HG03039 (cell line): ENCODE measurements at regions not wholly inside any gene's neighbourhood (a gene's known extent, or its start where the extent isn't known, plus 50 kb on each side); places are given as distances from the start of the nearest gene placed in this dataset.

Experiments
- ATAC-seq: cut with Tn5 transposase; IDR thresholded peaks from one replicate; pipeline ENCODE4 v1.9.1; 2021; ENCODE audit warnings: mild to moderate bottlenecking, moderate library complexity; ENCODE audit not compliant: unreplicated experiment

- no peak for ATAC-seq
These were observed 1336.1 kb downstream of the PCDH9 start for GRCh38 chr13:65894049-65894448.

GRCh38 chr13:65892859-65893258 lies 1337.3 kb downstream of the PCDH9 start:
- no peak for ATAC-seq

- no peak for ATAC-seq
These were observed 1340.8 kb downstream of the PCDH9 start for GRCh38 chr13:65889368-65889767.

- no peak for ATAC-seq
These were observed 1347.3 kb downstream of the PCDH9 start for GRCh38 chr13:65882810-65883209.

- ATAC-seq = no peak
These were observed 1348.5 kb downstream of the PCDH9 start for GRCh38 chr13:65881561-65882155.

DNA sequence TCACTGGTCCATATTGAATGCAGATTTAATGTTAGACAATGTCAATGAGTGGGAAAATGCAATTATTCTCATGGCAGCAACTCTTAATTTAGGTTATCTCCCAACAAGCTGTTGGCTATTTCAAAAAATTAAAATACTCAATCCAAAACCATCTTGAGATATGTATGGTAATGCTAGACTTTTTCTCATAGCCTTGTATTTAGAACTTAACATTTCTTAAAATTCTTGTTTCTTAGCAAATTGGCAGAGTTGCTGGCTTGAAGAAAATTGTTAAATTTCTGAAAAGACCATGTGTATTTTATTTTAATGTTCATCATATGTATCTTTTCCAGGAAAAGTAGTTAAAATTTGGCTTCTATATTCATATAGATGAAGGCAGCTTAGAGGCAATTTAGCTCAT lies 1355.1 kb downstream of the PCDH9 start:
- ATAC-seq = no peak

DNA sequence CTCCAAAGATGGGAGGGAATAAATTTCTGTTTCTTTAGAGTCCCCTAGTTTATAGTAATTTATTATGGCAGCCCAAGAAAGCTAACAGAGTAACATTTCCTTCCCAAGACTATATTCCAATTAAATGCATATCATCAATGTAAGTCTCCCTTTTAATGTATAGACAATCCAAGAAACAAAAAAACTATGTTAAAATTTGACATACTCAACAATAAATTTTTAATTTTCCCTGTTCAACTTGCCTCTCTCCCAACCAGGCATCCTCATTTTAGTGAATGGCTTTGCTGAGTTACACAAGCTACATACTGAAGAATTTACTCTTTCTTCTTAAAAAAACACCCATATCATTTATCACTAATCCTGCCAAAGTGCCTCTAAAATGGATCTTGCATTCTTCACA lies 1357.7 kb downstream of the PCDH9 start:
- no peak for ATAC-seq

DNA sequence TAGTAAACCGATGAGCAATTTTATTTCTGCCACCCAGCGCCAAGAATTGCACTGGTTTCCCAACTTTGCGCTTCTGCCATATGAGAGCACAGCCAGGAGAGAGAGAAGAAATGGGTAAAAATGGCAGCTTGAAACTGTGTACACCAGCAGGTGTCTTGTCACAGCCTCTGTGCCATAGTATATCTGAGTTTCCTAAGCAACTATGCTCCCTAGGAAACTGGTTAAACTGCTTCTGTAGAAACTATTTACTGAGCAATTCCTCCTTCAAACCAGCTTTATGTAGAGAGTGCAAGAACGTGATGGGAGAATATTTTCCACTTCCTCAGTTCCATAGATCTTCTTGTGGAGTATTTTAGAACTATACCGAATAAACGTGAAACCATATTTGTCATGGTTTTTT lies 1361.3 kb downstream of the PCDH9 start:
- no peak for ATAC-seq

DNA sequence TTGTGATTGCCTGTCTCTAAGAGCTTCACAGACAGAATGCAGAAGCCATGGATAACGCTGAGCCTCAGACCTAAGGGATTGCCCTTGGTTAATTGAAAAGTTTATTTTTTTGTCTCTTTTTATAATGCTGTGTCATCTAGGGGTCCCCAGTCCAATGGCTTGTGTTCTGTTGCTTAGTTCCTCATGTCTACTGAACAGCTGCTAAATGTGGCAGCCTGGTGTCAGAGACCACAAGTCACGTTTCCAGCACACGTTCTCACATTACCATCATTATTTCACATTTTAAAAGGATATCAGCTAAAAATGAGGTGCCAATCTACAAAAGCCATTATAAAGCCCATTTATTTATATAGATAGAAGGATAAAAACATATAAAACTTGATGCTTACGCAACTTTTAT lies 1362.0 kb downstream of the PCDH9 start:
- no peak for ATAC-seq

- no peak for ATAC-seq
These were observed 1364.0 kb downstream of the PCDH9 start for GRCh38 chr13:65866138-65866537.

DNA sequence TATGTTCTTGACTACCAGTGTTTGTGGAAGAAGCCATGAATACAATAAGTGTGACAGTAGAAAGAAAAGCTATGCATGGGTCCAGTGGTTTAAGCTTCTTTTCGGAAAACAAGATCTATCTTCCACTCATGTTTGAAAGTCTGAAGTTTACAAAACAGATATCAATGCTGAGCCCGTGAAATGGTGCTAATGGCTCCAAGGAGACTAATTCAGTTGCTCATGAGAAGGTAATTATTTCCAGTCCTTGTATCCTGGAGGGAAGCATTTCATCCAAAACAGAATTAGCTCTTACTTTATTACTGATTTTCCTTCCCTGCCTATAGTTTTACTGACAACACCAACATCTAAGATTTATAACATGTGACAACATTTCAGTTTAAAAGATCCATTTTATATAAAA lies 1364.9 kb downstream of the PCDH9 start:
- ATAC-seq = no peak

- no peak for ATAC-seq
These were observed 1366.1 kb downstream of the PCDH9 start for GRCh38 chr13:65864039-65864438.

DNA sequence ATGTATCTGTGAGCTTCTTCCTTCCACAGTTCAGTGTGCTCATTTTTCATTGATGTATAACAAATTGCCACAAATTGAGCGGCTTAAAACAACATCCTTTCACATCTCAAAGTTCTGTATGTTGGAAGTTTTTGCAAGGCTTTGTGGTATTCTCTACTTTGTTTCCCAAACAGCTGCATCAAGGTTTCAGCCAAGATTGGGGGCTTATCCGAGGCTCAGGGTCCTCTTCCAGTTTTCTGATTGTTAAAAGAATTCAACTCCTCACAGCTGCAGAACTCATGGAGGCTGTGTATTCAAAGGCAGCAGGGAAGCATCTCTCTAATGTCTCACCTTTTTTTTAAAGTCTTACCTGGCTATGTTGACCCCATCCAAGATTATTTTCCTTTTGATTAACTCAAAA lies 1369.8 kb downstream of the PCDH9 start:
- ATAC-seq = no peak

GRCh38 chr13:65857942-65858565 lies 1372.1 kb downstream of the PCDH9 start:
- no peak for ATAC-seq

- no peak for ATAC-seq
These were observed 1373.7 kb downstream of the PCDH9 start for GRCh38 chr13:65856431-65856830.

GRCh38 chr13:65855242-65855805 lies 1374.8 kb downstream of the PCDH9 start:
- no peak for ATAC-seq

DNA sequence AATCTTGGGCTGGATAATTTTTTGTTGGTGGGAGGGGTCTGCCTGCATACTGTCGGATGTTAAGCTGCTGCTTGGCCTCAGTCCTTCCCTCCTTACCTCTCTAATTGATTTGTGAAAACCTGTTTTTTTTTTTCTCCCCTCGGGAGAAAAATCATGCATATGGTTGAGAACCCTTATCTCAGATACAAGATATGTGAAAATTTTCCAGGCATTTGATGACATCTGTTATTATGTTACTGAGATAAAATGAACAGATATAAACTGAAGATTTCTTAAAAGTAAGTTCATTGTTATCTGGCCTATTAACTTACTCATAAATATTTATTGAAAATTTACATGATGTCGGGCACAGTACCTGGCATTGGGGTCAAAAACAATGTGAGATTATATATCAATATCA lies 1375.7 kb downstream of the PCDH9 start:
- no peak for ATAC-seq

GRCh38 chr13:65844266-65844841 lies 1385.8 kb downstream of the PCDH9 start:
- no peak for ATAC-seq

DNA sequence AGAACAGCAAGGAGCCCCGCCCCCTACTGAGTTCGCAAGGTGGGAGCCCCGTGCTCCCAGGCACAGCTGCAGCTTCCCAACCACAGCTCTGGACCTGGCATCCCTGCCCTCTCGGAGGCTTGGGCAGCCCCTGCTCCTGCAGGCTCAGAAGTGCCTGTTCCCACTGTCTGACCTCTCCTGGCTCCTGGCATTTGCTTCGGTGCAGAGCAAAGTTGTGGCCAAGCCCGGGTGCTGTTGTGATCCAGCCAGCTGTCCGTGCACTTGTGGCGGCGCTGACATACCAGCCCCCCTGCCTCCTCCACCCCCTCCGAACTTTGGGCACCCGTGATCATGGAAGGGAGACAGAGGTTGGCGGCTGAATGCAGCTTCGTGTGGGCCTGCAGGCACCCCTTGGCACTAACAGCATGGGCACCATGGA lies 1386.8 kb downstream of the PCDH9 start:
- ATAC-seq = no peak

DNA sequence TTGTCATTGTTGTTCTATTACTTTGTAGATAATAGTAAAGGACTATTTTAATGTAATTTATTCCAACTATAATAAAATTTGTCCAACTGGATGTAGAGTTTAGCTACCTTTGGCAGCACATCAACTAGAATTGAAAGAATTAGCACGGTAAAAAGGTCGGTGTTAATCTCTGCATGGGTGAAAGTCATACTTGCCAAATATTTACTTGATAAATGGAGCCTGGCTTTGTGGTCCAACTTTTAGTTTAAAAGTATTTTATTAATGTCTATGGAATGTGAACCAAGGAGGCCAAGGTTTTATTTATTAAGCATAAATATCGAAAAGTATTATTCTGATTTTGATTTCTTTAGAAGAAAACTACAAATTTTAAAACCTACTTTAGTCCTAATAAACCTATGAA lies 1389.0 kb downstream of the PCDH9 start:
- ATAC-seq = no peak

- no peak for ATAC-seq
These were observed 1394.1 kb downstream of the PCDH9 start for GRCh38 chr13:65836066-65836465.

- ATAC-seq = no peak
These were observed 1395.2 kb downstream of the PCDH9 start for GRCh38 chr13:65834897-65835296.
